OCI-LY3 (cell line): ENCODE measurements at regions not wholly inside any gene's neighbourhood (a gene's known extent, or its start where the extent isn't known, plus 50 kb on each side); places are given as distances from the start of the nearest gene placed in this dataset.

ENCODE experiments used
- CTCF ChIP-seq: fragments of 200-600, 300-600 bp; sonication (generic); IDR thresholded peaks from 2 replicates; pipeline ENCODE4 v1.5.1; 2014; ENCODE audit warnings: antibody characterized with exemption, low read length, low read depth
- EZH2phosphoT487 ChIP-seq: fragments of 200-600 bp; shearing (Covaris generic); IDR thresholded peaks from 2 replicates; pipeline ENCODE4 v1.6.1; 2018; ENCODE audit warnings: antibody characterized with exemption, mixed run types, low read depth

- TF ChIP-seq CTCF (no peak), EZH2phosphoT487 (no peak)
Observed at GRCh38 chr11:70501051-70501901, 102.9 kb downstream of the CTTN start.
